ENCODE measurements at regions not wholly inside any gene's neighbourhood (a gene's known extent, or its start where the extent isn't known, plus 50 kb on each side); places are given as distances from the start of the nearest gene placed in this dataset.

DNA sequence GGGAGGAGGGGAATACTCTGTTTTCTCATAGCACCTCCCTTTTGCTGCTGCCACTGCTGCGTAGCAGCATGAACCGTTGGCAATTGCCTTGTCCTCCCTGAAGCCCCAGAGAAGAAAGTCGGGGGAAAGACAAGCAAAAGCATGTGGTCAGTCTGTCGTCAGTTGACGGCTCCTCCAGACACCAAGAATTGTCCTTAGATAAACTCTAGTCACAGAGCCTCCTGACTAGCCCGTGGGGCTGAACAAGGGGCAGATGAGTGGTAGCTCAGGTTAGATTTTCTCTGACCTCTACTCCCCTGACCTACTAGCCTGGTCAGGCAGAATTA lies 126.4 kb upstream of the HSD17B12 start:
- Histone ChIP-seq H3K4me2 (no peak overlapping the region), H2AFZ (no peak overlapping the region), H3K4me1 (ENCODE audit: insufficient read depth) (peaks cover 7% of the 10 kb centered on the region), H3K36me3 (replicated peaks; ENCODE audit: insufficient read depth, low read depth) (no peaks in the 10 kb centered on the region), H4K20me1 (ENCODE audit: insufficient read depth, poor library complexity, severe bottlenecking) (no peaks in the 10 kb centered on the region), H3K27me3 (peaks cover 67% of the 10 kb centered on the region), H3K9me2 (replicated peaks; ENCODE audit: insufficient read depth) (no peaks in the 10 kb centered on the region), H3K79me2 (no peaks in the 10 kb centered on the region), H3K27ac (no peak overlapping the region), H3K4me3 (no peak overlapping the region), H3K9me3 (ENCODE audit: low read depth) (no peaks in the 10 kb centered on the region)
- DNase-seq (ENCODE audit: low spot score): no peak
- TF ChIP-seq, protein P1, sequence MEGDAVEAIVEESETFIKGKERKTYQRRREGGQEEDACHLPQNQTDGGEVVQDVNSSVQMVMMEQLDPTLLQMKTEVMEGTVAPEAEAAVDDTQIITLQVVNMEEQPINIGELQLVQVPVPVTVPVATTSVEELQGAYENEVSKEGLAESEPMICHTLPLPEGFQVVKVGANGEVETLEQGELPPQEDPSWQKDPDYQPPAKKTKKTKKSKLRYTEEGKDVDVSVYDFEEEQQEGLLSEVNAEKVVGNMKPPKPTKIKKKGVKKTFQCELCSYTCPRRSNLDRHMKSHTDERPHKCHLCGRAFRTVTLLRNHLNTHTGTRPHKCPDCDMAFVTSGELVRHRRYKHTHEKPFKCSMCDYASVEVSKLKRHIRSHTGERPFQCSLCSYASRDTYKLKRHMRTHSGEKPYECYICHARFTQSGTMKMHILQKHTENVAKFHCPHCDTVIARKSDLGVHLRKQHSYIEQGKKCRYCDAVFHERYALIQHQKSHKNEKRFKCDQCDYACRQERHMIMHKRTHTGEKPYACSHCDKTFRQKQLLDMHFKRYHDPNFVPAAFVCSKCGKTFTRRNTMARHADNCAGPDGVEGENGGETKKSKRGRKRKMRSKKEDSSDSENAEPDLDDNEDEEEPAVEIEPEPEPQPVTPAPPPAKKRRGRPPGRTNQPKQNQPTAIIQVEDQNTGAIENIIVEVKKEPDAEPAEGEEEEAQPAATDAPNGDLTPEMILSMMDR (IDR thresholded peaks at IDR 0.05; ENCODE audit: poor library complexity): no peak
- TF ChIP-seq EZH2phosphoT487 (IDR thresholded peaks at IDR 0.05; ENCODE audit: low read depth, severe bottlenecking, unreplicated experiment) (no peak), EZH2 (IDR thresholded peaks at IDR 0.05; ENCODE audit: borderline replicate concordance) (no peak)
- WGBS (ENCODE audit: low lambda C conversion rate, missing lambda C conversion rate): 24% methylated on average over 6 of the region's 6 CpGs

DNA sequence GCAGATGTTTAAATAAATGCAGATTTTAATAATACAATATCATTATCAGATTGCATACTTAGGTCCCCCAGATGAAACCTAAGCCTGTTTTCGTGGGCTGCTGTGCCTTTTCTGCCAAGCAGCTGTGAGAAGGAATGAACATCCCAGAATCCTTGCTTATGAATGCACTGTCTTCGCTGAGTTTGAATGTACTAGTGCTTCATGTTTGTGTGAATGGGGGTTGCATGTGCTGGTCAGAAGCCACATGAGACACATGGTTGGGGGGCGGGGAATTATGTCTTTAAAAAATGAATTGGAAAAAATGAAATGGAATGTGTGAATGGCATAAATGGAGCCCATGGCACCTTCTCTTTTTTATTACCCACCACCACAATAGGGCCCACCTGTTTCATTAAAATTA lies 125.4 kb upstream of the HSD17B12 start:
- DNase-seq (ENCODE audit: low spot score): no peak
- Histone ChIP-seq H3K9me2 (replicated peaks; ENCODE audit: insufficient read depth) (no peaks in the 10 kb centered on the region), H3K4me2 (no peak overlapping the region), H3K4me1 (ENCODE audit: insufficient read depth) (peaks cover 7% of the 10 kb centered on the region), H2AFZ (no peak overlapping the region), H3K27ac (no peak overlapping the region), H3K79me2 (no peaks in the 10 kb centered on the region), H3K36me3 (replicated peaks; ENCODE audit: insufficient read depth, low read depth) (no peaks in the 10 kb centered on the region), H3K9me3 (ENCODE audit: low read depth) (no peaks in the 10 kb centered on the region), H4K20me1 (ENCODE audit: insufficient read depth, poor library complexity, severe bottlenecking) (no peaks in the 10 kb centered on the region), H3K27me3 (peaks cover 78% of the 10 kb centered on the region), H3K4me3 (no peak overlapping the region)
- 51% methylated on average over 3 of the region's 3 CpGs for WGBS (ENCODE audit: low lambda C conversion rate, missing lambda C conversion rate)
- TF ChIP-seq EZH2phosphoT487 (IDR thresholded peaks at IDR 0.05; ENCODE audit: low read depth, severe bottlenecking, unreplicated experiment) (no peak), EZH2 (IDR thresholded peaks at IDR 0.05; ENCODE audit: borderline replicate concordance) (no peak)
- TF ChIP-seq, protein P1 (IDR thresholded peaks at IDR 0.05; ENCODE audit: poor library complexity): no peak

DNA sequence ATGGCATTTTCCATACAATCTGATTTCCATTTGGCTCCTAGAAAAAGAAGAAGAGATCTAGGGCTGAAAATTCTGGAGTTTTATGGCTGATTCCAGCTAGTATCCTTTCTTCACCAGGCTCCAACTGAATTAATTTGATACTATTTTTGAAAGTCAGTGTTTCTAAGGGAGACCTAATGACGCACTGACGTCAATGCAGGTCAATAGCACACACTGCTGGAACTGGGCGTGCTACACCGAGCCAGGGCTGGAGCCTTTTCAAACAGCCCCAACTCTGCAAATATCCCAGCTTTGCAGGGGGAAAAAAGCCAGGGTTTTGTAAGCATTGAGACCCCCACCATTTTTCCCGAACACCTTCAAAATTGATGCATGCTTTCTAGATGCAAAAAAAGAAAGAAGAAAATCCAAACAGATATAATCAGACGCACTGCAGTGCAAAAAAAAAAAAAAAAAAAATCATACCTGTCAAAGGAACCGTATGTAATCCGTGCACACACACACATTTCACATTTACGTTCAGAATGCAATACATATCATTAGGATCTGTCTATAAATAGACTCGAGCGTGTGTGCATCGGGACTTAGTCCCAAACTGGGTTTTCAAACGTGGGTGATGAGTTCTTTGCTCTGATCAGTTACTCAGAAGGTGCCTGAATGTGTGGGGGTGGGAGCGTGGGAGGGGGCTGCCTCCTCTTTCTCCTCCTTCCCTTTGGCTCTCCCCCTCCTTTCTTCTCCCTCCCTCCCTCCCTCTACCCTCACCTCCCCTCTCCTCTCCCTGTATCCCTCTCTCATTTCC lies 124.5 kb upstream of the HSD17B12 start:
- no peak overlapping the region for H3K4me3 ChIP-seq
- H2AFZ ChIP-seq: no peak overlapping the region
- TF ChIP-seq, protein P1 (IDR thresholded peaks at IDR 0.05; ENCODE audit: poor library complexity): no peak
- no peak for TF ChIP-seq EZH2phosphoT487 (IDR thresholded peaks at IDR 0.05; ENCODE audit: low read depth, severe bottlenecking, unreplicated experiment)
- TF ChIP-seq EZH2 (IDR thresholded peaks at IDR 0.05; ENCODE audit: borderline replicate concordance): no peak
- no peaks in the 10 kb centered on the region for H4K20me1 ChIP-seq (ENCODE audit: insufficient read depth, poor library complexity, severe bottlenecking)
- H3K27ac ChIP-seq: no peak overlapping the region
- 20% methylated on average over 13 of the region's 14 CpGs for WGBS (ENCODE audit: low lambda C conversion rate, missing lambda C conversion rate)
- no peaks in the 10 kb centered on the region for H3K9me2 ChIP-seq (replicated peaks; ENCODE audit: insufficient read depth)
- no peaks in the 10 kb centered on the region for H3K9me3 ChIP-seq (ENCODE audit: low read depth)
- DNase-seq (ENCODE audit: low spot score): no peak
- no peaks in the 10 kb centered on the region for H3K36me3 ChIP-seq (replicated peaks; ENCODE audit: insufficient read depth, low read depth)
- peaks cover 83% of the 10 kb centered on the region for H3K27me3 ChIP-seq
- H3K4me1 ChIP-seq (ENCODE audit: insufficient read depth): peaks cover 7% of the 10 kb centered on the region
- H3K4me2 ChIP-seq: peak overlapping the region; percentile 63
- H3K79me2 ChIP-seq: no peaks in the 10 kb centered on the region

Data from hepatocyte (in vitro differentiated cells).